ENCODE measurements at regions not wholly inside any gene's neighbourhood (a gene's known extent, or its start where the extent isn't known, plus 50 kb on each side); places are given as distances from the start of the nearest gene placed in this dataset.

DNA sequence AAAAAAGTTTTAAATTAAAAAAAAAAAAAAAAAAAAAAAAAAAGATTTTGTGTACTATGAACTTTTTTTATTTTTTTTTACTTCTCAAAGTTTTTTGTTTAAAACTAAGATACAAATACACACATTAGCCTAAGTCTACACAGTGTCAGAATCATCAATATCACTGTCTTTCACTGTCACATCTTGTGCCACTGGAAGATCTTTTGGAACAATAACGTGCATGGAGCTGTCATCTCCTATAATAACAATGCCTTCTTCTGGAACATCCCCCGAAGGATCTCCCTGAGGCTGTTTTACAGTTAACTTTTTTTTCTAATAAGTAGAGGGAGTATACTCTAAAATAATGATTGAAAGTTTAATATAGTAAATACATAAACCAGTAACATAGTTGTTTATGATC lies 295.7 kb downstream of the KCNJ2 start (continued):
- TF ChIP-seq, protein P1, sequence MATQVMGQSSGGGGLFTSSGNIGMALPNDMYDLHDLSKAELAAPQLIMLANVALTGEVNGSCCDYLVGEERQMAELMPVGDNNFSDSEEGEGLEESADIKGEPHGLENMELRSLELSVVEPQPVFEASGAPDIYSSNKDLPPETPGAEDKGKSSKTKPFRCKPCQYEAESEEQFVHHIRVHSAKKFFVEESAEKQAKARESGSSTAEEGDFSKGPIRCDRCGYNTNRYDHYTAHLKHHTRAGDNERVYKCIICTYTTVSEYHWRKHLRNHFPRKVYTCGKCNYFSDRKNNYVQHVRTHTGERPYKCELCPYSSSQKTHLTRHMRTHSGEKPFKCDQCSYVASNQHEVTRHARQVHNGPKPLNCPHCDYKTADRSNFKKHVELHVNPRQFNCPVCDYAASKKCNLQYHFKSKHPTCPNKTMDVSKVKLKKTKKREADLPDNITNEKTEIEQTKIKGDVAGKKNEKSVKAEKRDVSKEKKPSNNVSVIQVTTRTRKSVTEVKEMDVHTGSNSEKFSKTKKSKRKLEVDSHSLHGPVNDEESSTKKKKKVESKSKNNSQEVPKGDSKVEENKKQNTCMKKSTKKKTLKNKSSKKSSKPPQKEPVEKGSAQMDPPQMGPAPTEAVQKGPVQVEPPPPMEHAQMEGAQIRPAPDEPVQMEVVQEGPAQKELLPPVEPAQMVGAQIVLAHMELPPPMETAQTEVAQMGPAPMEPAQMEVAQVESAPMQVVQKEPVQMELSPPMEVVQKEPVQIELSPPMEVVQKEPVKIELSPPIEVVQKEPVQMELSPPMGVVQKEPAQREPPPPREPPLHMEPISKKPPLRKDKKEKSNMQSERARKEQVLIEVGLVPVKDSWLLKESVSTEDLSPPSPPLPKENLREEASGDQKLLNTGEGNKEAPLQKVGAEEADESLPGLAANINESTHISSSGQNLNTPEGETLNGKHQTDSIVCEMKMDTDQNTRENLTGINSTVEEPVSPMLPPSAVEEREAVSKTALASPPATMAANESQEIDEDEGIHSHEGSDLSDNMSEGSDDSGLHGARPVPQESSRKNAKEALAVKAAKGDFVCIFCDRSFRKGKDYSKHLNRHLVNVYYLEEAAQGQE (IDR thresholded peaks at IDR 0.05), result no peak
- TF ChIP-seq, protein P2, sequence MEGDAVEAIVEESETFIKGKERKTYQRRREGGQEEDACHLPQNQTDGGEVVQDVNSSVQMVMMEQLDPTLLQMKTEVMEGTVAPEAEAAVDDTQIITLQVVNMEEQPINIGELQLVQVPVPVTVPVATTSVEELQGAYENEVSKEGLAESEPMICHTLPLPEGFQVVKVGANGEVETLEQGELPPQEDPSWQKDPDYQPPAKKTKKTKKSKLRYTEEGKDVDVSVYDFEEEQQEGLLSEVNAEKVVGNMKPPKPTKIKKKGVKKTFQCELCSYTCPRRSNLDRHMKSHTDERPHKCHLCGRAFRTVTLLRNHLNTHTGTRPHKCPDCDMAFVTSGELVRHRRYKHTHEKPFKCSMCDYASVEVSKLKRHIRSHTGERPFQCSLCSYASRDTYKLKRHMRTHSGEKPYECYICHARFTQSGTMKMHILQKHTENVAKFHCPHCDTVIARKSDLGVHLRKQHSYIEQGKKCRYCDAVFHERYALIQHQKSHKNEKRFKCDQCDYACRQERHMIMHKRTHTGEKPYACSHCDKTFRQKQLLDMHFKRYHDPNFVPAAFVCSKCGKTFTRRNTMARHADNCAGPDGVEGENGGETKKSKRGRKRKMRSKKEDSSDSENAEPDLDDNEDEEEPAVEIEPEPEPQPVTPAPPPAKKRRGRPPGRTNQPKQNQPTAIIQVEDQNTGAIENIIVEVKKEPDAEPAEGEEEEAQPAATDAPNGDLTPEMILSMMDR (IDR thresholded peaks at IDR 0.05; ENCODE audit: low read depth, low read length, missing input control), result no peak
- TF ChIP-seq HNF4G (IDR thresholded peaks at IDR 0.05), result no peak
- TF ChIP-seq RAD21 (IDR thresholded peaks at IDR 0.05), result no peak
- TF ChIP-seq TAF1 (conservative IDR thresholded peaks at IDR 0.05), result no peak

GRCh38 chr17:70468661-70469060 lies 299.3 kb downstream of the KCNJ2 start:
- H3K4me1 ChIP-seq (ENCODE audit: control insufficient read depth in 4 of 4, insufficient read depth in 4 of 4, low read length in 3 of 4), result no peaks in the 10 kb centered on the region
- no peak for DNase-seq (ENCODE audit: low spot score)
- no peaks in the 10 kb centered on the region for H3K36me3 ChIP-seq (ENCODE audit: control insufficient read depth in 4 of 4, insufficient read depth in 3 of 4, low read depth in 1 of 4, low read length in 3 of 4)
- H3K27ac ChIP-seq (ENCODE audit: low read depth in 1 of 2, low read length in 2 of 2), result no peak overlapping the region
- no peak for TF ChIP-seq RAD21 (IDR thresholded peaks at IDR 0.05)
- TF ChIP-seq, protein P1 (IDR thresholded peaks at IDR 0.05), result no peak
- TF ChIP-seq GABPA (IDR thresholded peaks at IDR 0.05 in 1 of 2, conservative IDR thresholded peaks at IDR 0.05 in 1 of 2), result no peak
- TF ChIP-seq NR2F2 (IDR thresholded peaks at IDR 0.05), result no peak
- TF ChIP-seq RXRA (IDR thresholded peaks at IDR 0.05), result no peak
- no peak for TF ChIP-seq FOXA1 (IDR thresholded peaks at IDR 0.05)
- no peak for TF ChIP-seq FOXA2 (IDR thresholded peaks at IDR 0.05)
- TF ChIP-seq, protein P2 (IDR thresholded peaks at IDR 0.05; ENCODE audit: low read depth, low read length, missing input control), result no peak
- TF ChIP-seq HNF4G (IDR thresholded peaks at IDR 0.05), result no peak
- TF ChIP-seq MAX (IDR thresholded peaks at IDR 0.05), result no peak
- TF ChIP-seq SP1 (IDR thresholded peaks at IDR 0.05), result no peak
- no peak for TF ChIP-seq TAF1 (conservative IDR thresholded peaks at IDR 0.05)
- TF ChIP-seq YY1 (IDR thresholded peaks at IDR 0.05), result no peak
- no peak for TF ChIP-seq EGR1 (IDR thresholded peaks at IDR 0.05; ENCODE audit: low read depth in 2 of 2)
- no peak for TF ChIP-seq ZBTB33 (IDR thresholded peaks at IDR 0.05)
- TF ChIP-seq, protein P3, sequence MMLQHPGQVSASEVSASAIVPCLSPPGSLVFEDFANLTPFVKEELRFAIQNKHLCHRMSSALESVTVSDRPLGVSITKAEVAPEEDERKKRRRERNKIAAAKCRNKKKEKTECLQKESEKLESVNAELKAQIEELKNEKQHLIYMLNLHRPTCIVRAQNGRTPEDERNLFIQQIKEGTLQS (IDR thresholded peaks at IDR 0.05), result no peak
- WGBS, result 28% methylated on average over 2 of the region's 2 CpGs
- no peak overlapping the region for H3K4me3 ChIP-seq (ENCODE audit: low read depth in 1 of 3, low read length in 3 of 3)
- no peaks in the 10 kb centered on the region for H3K9me3 ChIP-seq (ENCODE audit: control insufficient read depth in 4 of 4, low read length in 3 of 4)
- H3K27me3 ChIP-seq (ENCODE audit: control insufficient read depth in 4 of 4, insufficient read depth in 4 of 4, low read length in 3 of 4), result no peaks in the 10 kb centered on the region
- H3K9ac ChIP-seq (ENCODE audit: low read depth in 1 of 2, low read length in 2 of 2), result no peak overlapping the region

Data from liver (tissue), 8 donors.